K562 (cell line): ENCODE measurements at regions not wholly inside any gene's neighbourhood (a gene's known extent, or its start where the extent isn't known, plus 50 kb on each side); places are given as distances from the start of the nearest gene placed in this dataset.
"Not testable (repeated sequence)": the region's sequence is repeated elsewhere in the genome, so short reads cannot be mapped to it uniquely, and the experiment has no call there.

Experiments
- ATAC-seq: fragments of 200-7000 bp; cut with Tn5 transposase; 3 replicates; pipeline ENCODE4 v1.9.1; 2020; ENCODE audit warnings: moderate library complexity
- BruUV-seq: library from RNA; stranded (reverse); fragments of 400-500 nt; replicated peaks from 2 replicates; lab custom pipeline; 2021; lab: Mats Ljungman, UMichigan
- CTCF ChIA-PET: fragments of 300-600 bp; formaldehyde crosslinking; extraction: SDS; loops from one replicate; lab custom pipeline; 2021; ENCODE audit warnings: low intra/inter-chr PET ratio; lab: Yijun Ruan, JAX
- POLR2A ChIA-PET: fragments of 300-600, 350-650 bp; sonication (Branson Sonifier 250); formaldehyde crosslinking; extraction: SDS; loops from one replicate; lab custom pipeline; 2021; ENCODE audit warnings: antibody characterized with exemption, inconsistent platforms; lab: Yijun Ruan, JAX
- DNase-seq, 4 experiments: peaks; one replicate each; pipeline versions ENCODE4 v3.0.0 to v3.0.0-alpha.2; 2011 to 2018; ENCODE audit warnings: low spot score in 3 of 4, mixed read lengths in 3 of 4; ENCODE audit errors: extremely low read depth in 1 of 4
- FAIRE-seq: peaks from 2 replicates; lab custom pipeline; 2011; peaks lifted over from hg19 to GRCh38; lab: Jason Lieb, UNC
- H2AFZ ChIP-seq: 2 replicates; pipeline ENCODE4 v1.6.0; 2011; ENCODE audit warnings: low read depth, low read length, control low read depth, inconsistent platforms
- H3K27ac ChIP-seq: fragments of 200-600 bp; 3 replicates; pipeline ENCODE4 v1.8.0; 2011; ENCODE audit warnings: low read depth, mild to moderate bottlenecking, control low read depth, inconsistent platforms, low read length, moderate library complexity, mixed read lengths; ENCODE audit errors: extremely low read depth
- H3K27me3 ChIP-seq, 2 experiments: fragments of 300-600 bp in 1 of 2; 2 replicates in 1 of 2; 3 replicates in 1 of 2; pipeline versions ENCODE4 v1.6.0 to v1.8.0; 2011; ENCODE audit warnings: inconsistent platforms in 2 of 2, low read length in 2 of 2, mild to moderate bottlenecking in 1 of 2, mixed read lengths in 1 of 2, moderate library complexity in 1 of 2; ENCODE audit not compliant: control insufficient read depth in 2 of 2, insufficient read depth in 2 of 2
- H3K36me3 ChIP-seq: fragments of 300-600 bp; 3 replicates; pipeline ENCODE4 v1.8.0; 2011; ENCODE audit warnings: mild to moderate bottlenecking, low read length, inconsistent platforms; ENCODE audit not compliant: control insufficient read depth, insufficient read depth
- H3K4me1 ChIP-seq, 2 experiments: fragments of 200-600 bp in 1 of 2; replicated peaks in 1 of 2; 2 replicates in 1 of 2; 3 replicates in 1 of 2; pipeline versions ENCODE4 v1.5.1 to v1.8.0; 2011; ENCODE audit warnings: inconsistent platforms in 2 of 2, low read length in 2 of 2, mild to moderate bottlenecking in 1 of 2, mixed read lengths in 1 of 2, moderate library complexity in 1 of 2; ENCODE audit not compliant: control insufficient read depth in 2 of 2, insufficient read depth in 2 of 2
- H3K4me2 ChIP-seq: 2 replicates; pipeline ENCODE4 v1.6.1; 2011; ENCODE audit warnings: low read length, control low read depth, inconsistent platforms, mixed read lengths; ENCODE audit not compliant: insufficient read depth
- H3K4me3 ChIP-seq: fragments of 200-600 bp; sonication (generic), shearing (Covaris generic); 2 replicates; pipeline ENCODE4 v1.5.1; 2016; ENCODE audit warnings: control low read depth, inconsistent platforms
- H3K79me2 ChIP-seq: fragments of 200-600 bp; 3 replicates; pipeline ENCODE4 v1.8.0; 2011; ENCODE audit warnings: low read length, inconsistent platforms; ENCODE audit not compliant: control insufficient read depth, insufficient read depth
- H3K9ac ChIP-seq, 2 experiments: 2 replicates each; pipeline versions ENCODE4 v1.6.0 to v1.6.1; 2011; ENCODE audit warnings: low read depth in 2 of 2, low read length in 2 of 2, control low read depth in 1 of 2, inconsistent platforms in 1 of 2, mild to moderate bottlenecking in 1 of 2, mixed read lengths in 1 of 2; ENCODE audit not compliant: insufficient read depth in 1 of 2
- H3K9me1 ChIP-seq: one replicate; pipeline ENCODE4 v1.6.0; 2011; ENCODE audit warnings: inconsistent platforms, mild to moderate bottlenecking, low read length, moderate library complexity; ENCODE audit not compliant: control insufficient read depth, insufficient read depth
- H3K9me3 ChIP-seq: replicated peaks from 2 replicates; pipeline ENCODE4 v1.5.1; 2011; ENCODE audit warnings: low read depth, low read length, inconsistent platforms; ENCODE audit not compliant: control insufficient read depth, insufficient read depth
- H4K20me1 ChIP-seq: replicated peaks from 2 replicates; pipeline ENCODE4 v1.6.1; 2011; ENCODE audit warnings: low read length, inconsistent platforms, mixed read lengths; ENCODE audit not compliant: control insufficient read depth, insufficient read depth
- CEBPG ChIP-seq, 3 experiments: fragments of 200-800 bp in 1 of 3; sonication (Bioruptor generic) in 1 of 3; sonication (generic) in 1 of 3; formaldehyde crosslinking in 1 of 3; IDR thresholded peaks in 2 of 3; conservative IDR thresholded peaks in 1 of 3; 2 replicates each; pipeline versions ENCODE4 v1.6.1 to v1.8.0; 2016 to 2022; ENCODE audit warnings: missing compliant biosample characterization in 2 of 3, missing genetic modification characterization in 2 of 3, mild to moderate bottlenecking in 1 of 3, missing genetic modification reagents in 1 of 3
- SAFB ChIP-seq: fragments of 200-400 bp; formaldehyde crosslinking; IDR thresholded peaks from 2 replicates; pipeline ENCODE4 v1.6.1; 2017; ENCODE audit warnings: low read depth, low read length, borderline replicate concordance
- ZBTB7A ChIP-seq: IDR thresholded peaks from 2 replicates; pipeline ENCODE4 v1.6.1; 2011; ENCODE audit warnings: low read depth, mild to moderate bottlenecking, low read length, moderate library complexity, borderline replicate concordance; ENCODE audit not compliant: control insufficient read depth
- WGBS: fragments of 100-300 bp; shearing (Covaris generic); methylation state at CpG from one replicate; pipeline ENCODE4 v1.1.6; 2016; ENCODE audit warnings: low coverage, mixed read lengths; ENCODE audit not compliant: insufficient coverage; ENCODE audit errors: missing lambda C conversion rate; 5-methylcytosine and 5-hydroxymethylcytosine counted together
- in situ Hi-C: fragments of 300-500 bp; cut with MboI; formaldehyde crosslinking; loops from 4 replicates; pipeline ENCODE4 v1.15.0; 2018; ENCODE audit warnings: inconsistent platforms, mixed read lengths
- intact Hi-C: fragments of 100-400 bp; cut with micrococcal nuclease; formaldehyde crosslinking; loops from 2 replicates; pipeline ENCODE4 v1.14.2; 2022

- H3K36me3 ChIP-seq, H3K4me1 ChIP-seq, CTCF ChIA-PET, intact Hi-C loops, H3K9me1 ChIP-seq, H3K9me3 ChIP-seq, H3K27ac ChIP-seq, FAIRE-seq, H3K4me2 ChIP-seq, H3K27me3 ChIP-seq, POLR2A ChIA-PET, in situ Hi-C loops, H4K20me1 ChIP-seq, H2AFZ ChIP-seq: not testable (repeated sequence)
- H3K4me3 ChIP-seq = peak overlapping the region; percentile 89
- TF ChIP-seq SAFB (peak; percentile 43; the same call in 1 of the 2 replicates), ZBTB7A (peak; percentile 25; the same call in 1 of the 2 replicates)
- BruUV-seq = TSS peak; percentile 68
- peak in 1 of 4 experiments; percentile 35 for DNase-seq
- peak overlapping the region in 1 of 2 experiments; percentile 85; a peak in 2 of 4 replicates for H3K9ac ChIP-seq
- WGBS = under 1% methylated on average over 17 of the region's 46 CpGs
- H3K79me2 ChIP-seq = peaks cover 12% of the 10 kb centered on the region
- peak; percentile 70 for ATAC-seq
These were observed 81.0 kb upstream of the TNK2 start for GRCh38 chr3:195989197-195989920.

GRCh38 chr3:195988764-195989163 is 80.4 kb upstream of the TNK2 start:
- CTCF ChIA-PET; H3K9me1 ChIP-seq; H3K4me2 ChIP-seq; H3K36me3 ChIP-seq; in situ Hi-C loops; H3K27ac ChIP-seq; POLR2A ChIA-PET; H3K9me3 ChIP-seq; DNase-seq; intact Hi-C loops; BruUV-seq; H2AFZ ChIP-seq; FAIRE-seq; H3K27me3 ChIP-seq; H4K20me1 ChIP-seq; H3K4me1 ChIP-seq; TF ChIP-seq CEBPG (CRISPR knock-in tag; IDR thresholded peaks at IDR 0.05): not testable (repeated sequence)
- WGBS = 35% methylated on average over 7 of the region's 7 CpGs
- Histone ChIP-seq H3K4me3 (peak overlapping the region; percentile 9; the same call in 1 of the 2 replicates), H3K79me2 (peaks cover 12% of the 10 kb centered on the region), H3K9ac (peak overlapping the region in 1 of 2 experiments; percentile 85; a peak in 2 of 4 replicates)
- peak in 1 of 2 experiments; percentile 43; a peak in 1 of 4 replicates for TF ChIP-seq CEBPG (tag; conservative IDR thresholded peaks at IDR 0.05 in 1 of 2, IDR thresholded peaks at IDR 0.05 in 1 of 2)
- ATAC-seq = peak; percentile 0; the same call in 1 of the 3 replicates

GRCh38 chr3:195987001-195987400 is 78.7 kb upstream of the TNK2 start:
- BruUV-seq, H3K27ac ChIP-seq, in situ Hi-C loops, ATAC-seq, H3K4me3 ChIP-seq, H3K9me3 ChIP-seq, H3K9me1 ChIP-seq, H3K4me2 ChIP-seq, H3K9ac ChIP-seq, DNase-seq, intact Hi-C loops, FAIRE-seq, H3K4me1 ChIP-seq, H4K20me1 ChIP-seq, CTCF ChIA-PET, H3K27me3 ChIP-seq, POLR2A ChIA-PET, H2AFZ ChIP-seq: not testable (repeated sequence)
- H3K36me3 ChIP-seq = peaks cover 15% of the 10 kb centered on the region; the same call in 2 of the 3 replicates
- H3K79me2 ChIP-seq = peaks cover 12% of the 10 kb centered on the region
- WGBS = 89% methylated on average over 3 of the region's 8 CpGs
